SK-N-SH treated with all-trans-retinoic acid at 6 μM for 48 hours (cell line): ENCODE measurements at regions not wholly inside any gene's neighbourhood (a gene's known extent, or its start where the extent isn't known, plus 50 kb on each side); places are given as distances from the start of the nearest gene placed in this dataset.

Source experiments
- ARNTL ChIP-seq: fragments of 450-650 bp; formaldehyde crosslinking; IDR thresholded peaks from 2 replicates; pipeline ENCODE4 v1.5.0; 2020; ENCODE audit warnings: low read depth, mild to moderate bottlenecking, moderate library complexity, borderline replicate concordance
- BACH2 ChIP-seq: fragments of 250-450 bp; sonication (Bioruptor Pico); IDR thresholded peaks from 2 replicates; pipeline ENCODE4 v1.9.0; 2021; ENCODE audit warnings: mild to moderate bottlenecking, borderline replicate concordance
- CREB5 ChIP-seq: fragments of 250-450 bp; sonication (Bioruptor Pico); IDR thresholded peaks from 2 replicates; pipeline ENCODE4 v1.5.1; 2020; ENCODE audit warnings: low read depth, mild to moderate bottlenecking, moderate library complexity
- CSRNP3 ChIP-seq: fragments of 250-450 bp; sonication (Bioruptor Pico); IDR thresholded peaks from 2 replicates; pipeline ENCODE4 v1.5.1; 2021; ENCODE audit warnings: mild to moderate bottlenecking, moderate library complexity
- OSR1 ChIP-seq: fragments of 250-450 bp; sonication (Bioruptor Pico); IDR thresholded peaks from 2 replicates; pipeline ENCODE4 v1.8.0; 2022; ENCODE audit warnings: moderate library complexity, mild to moderate bottlenecking, inconsistent platforms
- RARB ChIP-seq: fragments of 250-450 bp; sonication (Bioruptor Pico); IDR thresholded peaks from 2 replicates; pipeline ENCODE4 v1.8.0; 2021; ENCODE audit warnings: mild to moderate bottlenecking, moderate library complexity
- SNAI2 ChIP-seq: fragments of 250-450 bp; sonication (Bioruptor Pico); IDR thresholded peaks from 2 replicates; pipeline ENCODE4 v1.5.0; 2020; ENCODE audit warnings: mild to moderate bottlenecking, moderate library complexity
- TCF4 ChIP-seq: fragments of 250-450 bp; sonication (Bioruptor Pico); IDR thresholded peaks from 2 replicates; pipeline ENCODE4 v1.8.0; 2021; ENCODE audit warnings: mild to moderate bottlenecking, moderate library complexity, borderline replicate concordance
- ZFP3 ChIP-seq: fragments of 250-450 bp; sonication (Bioruptor Pico); IDR thresholded peaks from 2 replicates; pipeline ENCODE4 v1.5.0; 2020; ENCODE audit warnings: mild to moderate bottlenecking, moderate library complexity
- ZFP30 ChIP-seq: fragments of 450-650 bp; formaldehyde crosslinking; IDR thresholded peaks from 2 replicates; pipeline ENCODE4 v1.5.0; 2022; ENCODE audit warnings: mild to moderate bottlenecking, moderate library complexity
- ZNF70 ChIP-seq: fragments of 450-650 bp; formaldehyde crosslinking; IDR thresholded peaks from 2 replicates; pipeline ENCODE4 v1.5.0; 2020; ENCODE audit warnings: mild to moderate bottlenecking, moderate library complexity
- ZNF8 ChIP-seq: fragments of 450-650 bp; formaldehyde crosslinking; IDR thresholded peaks from 2 replicates; pipeline ENCODE4 v1.5.0; 2020; ENCODE audit warnings: mild to moderate bottlenecking, moderate library complexity

DNA sequence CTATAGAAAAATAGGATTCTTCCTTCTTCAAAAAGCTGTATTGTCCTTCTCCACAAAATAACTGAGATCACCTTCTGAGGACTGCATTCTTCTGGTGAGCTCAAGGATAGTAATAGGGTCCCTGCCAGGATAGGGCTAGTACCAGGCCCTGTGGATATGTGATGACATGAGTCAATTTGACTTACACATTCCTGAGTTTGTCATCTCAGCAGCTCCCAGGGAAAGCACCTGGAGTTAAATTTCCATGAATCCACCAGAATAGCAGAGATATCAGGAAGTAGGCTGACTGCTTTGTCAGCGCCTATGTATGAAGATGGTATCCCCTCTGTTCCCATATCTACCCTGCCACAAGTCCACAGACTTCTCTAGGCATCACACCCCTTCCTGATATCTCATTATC, 225.8 kb downstream of the PMP22 start:
- TF ChIP-seq ZFP3: no peak
- TF ChIP-seq SNAI2 (CRISPR knock-in tag): no peak
- no peak for TF ChIP-seq TCF4 (CRISPR knock-in tag)
- no peak for TF ChIP-seq ARNTL (CRISPR knock-in tag)
- no peak for TF ChIP-seq BACH2 (CRISPR knock-in tag)
- no peak for TF ChIP-seq ZNF8 (CRISPR knock-in tag)
- no peak for TF ChIP-seq RARB
- no peak for TF ChIP-seq CREB5 (CRISPR knock-in tag)
- TF ChIP-seq ZFP30 (CRISPR knock-in tag): no peak
- no peak for TF ChIP-seq ZNF70 (CRISPR knock-in tag)
- no peak for TF ChIP-seq OSR1 (CRISPR knock-in tag)
- TF ChIP-seq CSRNP3 (CRISPR knock-in tag): no peak
